ENCODE measurements at regions not wholly inside any gene's neighbourhood (a gene's known extent, or its start where the extent isn't known, plus 50 kb on each side); places are given as distances from the start of the nearest gene placed in this dataset.

- DNase-seq, result no peak
Measured at GRCh38 chr2:203789618-203790017, 78.0 kb upstream of the CTLA4 start.

GRCh38 chr2:203790134-203790852 is 77.3 kb upstream of the CTLA4 start:
- DNase-seq, result peak; percentile 44

GRCh38 chr2:203796248-203797010 is 71.1 kb upstream of the CTLA4 start:
- DNase-seq, result no peak

- no peak for DNase-seq
Measured at GRCh38 chr2:203797276-203797675, 70.3 kb upstream of the CTLA4 start.

- peak; percentile 79 for DNase-seq
Measured at GRCh38 chr2:203797712-203798111, 69.9 kb upstream of the CTLA4 start.

GRCh38 chr2:203798296-203799087 is 69.1 kb upstream of the CTLA4 start:
- DNase-seq, result no peak

GRCh38 chr2:203799908-203800307 is 67.7 kb upstream of the CTLA4 start:
- DNase-seq, result no peak

GRCh38 chr2:203800783-203801182 is 66.8 kb upstream of the CTLA4 start:
- DNase-seq, result no peak

- DNase-seq, result peak; percentile 89
Measured at GRCh38 chr2:203802342-203803052, 65.1 kb upstream of the CTLA4 start.

- DNase-seq, result no peak
Measured at GRCh38 chr2:203803053-203803429, 64.5 kb upstream of the CTLA4 start.

GRCh38 chr2:203804070-203804469 is 63.5 kb upstream of the CTLA4 start:
- DNase-seq, result peak; percentile 98

- DNase-seq, result no peak
Measured at GRCh38 chr2:203804764-203805485, 62.6 kb upstream of the CTLA4 start.

GRCh38 chr2:203805486-203805838 is 62.1 kb upstream of the CTLA4 start:
- DNase-seq, result no peak

GRCh38 chr2:203806761-203807160 is 60.8 kb upstream of the CTLA4 start:
- no peak for DNase-seq

GRCh38 chr2:203808046-203808750 is 59.4 kb upstream of the CTLA4 start:
- peak; percentile 99 for DNase-seq

- peak; percentile 81 for DNase-seq
Measured at GRCh38 chr2:203809084-203809521, 58.5 kb upstream of the CTLA4 start.

GRCh38 chr2:203809991-203810510 is 57.5 kb upstream of the CTLA4 start:
- DNase-seq, result no peak

- peak; percentile 94 for DNase-seq
Measured at GRCh38 chr2:203811491-203812221, 55.9 kb upstream of the CTLA4 start.

GRCh38 chr2:203812294-203813221 is 55.0 kb upstream of the CTLA4 start:
- no peak for DNase-seq

Data from fibroblast of skin of right biceps (primary cell).